ENCODE measurements at regions not wholly inside any gene's neighbourhood (a gene's known extent, or its start where the extent isn't known, plus 50 kb on each side); places are given as distances from the start of the nearest gene placed in this dataset.

DNA sequence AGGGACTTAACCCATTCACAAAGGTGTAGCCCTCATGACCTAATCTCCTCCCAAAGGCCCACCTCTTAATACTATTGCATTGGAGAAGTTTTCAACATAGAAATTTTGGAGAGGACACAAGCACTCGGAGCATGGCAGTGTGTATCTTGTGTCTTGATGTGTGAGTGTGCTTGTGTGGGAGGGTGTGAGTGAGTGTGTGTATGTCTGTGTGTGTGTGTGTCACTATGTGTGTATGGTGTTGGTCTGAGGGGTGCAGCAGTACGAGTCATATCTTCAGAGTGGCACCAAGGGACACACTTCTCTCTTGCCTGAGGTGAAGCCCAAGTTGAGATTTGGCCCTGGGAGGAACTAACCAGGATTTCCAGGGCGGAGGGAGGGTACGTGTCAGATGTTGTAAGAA lies 73.7 kb downstream of the NAV1 start:
- DNase-seq = no peak

DNA sequence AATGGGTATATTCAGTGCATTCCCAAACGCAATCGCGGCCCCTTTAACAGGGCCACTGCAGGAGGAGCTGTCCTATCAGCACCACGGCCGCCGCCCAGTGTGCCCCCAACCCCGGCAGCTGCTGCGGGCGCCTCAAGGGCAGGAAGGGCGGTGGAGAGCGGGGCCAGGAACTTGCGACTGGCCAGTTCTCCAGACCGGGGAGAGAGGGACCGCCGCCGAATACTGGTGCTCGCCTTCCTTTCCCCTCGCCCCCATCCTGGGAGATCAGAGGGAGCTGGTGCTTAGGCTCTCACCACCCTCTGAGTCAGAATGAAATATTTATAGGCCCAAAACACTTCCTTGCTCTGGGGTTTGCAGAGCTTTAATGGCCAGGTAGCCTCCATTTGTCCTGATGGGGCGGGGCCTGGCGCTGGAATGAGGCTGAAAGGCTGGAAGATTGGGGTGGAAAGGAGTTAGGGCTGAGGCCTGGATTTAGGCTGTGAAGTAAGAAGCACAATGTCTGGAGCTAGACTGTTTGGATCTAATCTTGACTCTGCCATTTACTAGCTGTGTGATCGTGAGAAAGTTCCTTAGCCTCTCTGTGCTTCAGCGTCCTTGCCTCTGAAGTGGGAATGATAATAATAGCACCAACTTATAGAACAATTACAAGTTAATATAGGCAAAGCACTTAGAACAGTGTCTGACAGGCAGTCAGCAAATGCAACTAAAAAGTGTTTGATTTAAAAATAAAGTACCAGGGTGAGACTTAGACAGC lies 75.5 kb downstream of the NAV1 start:
- no peak for DNase-seq

DNA sequence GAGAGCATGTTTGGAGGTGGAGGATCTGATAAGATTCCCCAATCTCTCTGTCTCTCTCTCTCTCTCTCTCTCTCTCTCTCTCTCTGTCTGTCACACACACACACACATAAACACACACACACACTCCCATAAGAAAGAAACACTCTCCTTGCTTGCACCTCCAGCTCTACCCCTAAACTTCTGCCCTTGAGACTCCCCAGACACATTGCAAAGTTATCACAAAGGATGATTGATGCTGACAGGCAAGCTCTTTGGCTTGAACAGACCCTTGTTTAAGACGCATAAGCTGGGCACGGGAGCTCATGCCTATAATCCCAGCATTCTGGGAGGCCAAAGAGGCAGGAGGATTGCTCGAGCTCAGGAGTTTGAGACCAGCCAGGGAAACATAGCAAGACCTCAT lies 78.2 kb downstream of the NAV1 start:
- no peak for DNase-seq

DNA sequence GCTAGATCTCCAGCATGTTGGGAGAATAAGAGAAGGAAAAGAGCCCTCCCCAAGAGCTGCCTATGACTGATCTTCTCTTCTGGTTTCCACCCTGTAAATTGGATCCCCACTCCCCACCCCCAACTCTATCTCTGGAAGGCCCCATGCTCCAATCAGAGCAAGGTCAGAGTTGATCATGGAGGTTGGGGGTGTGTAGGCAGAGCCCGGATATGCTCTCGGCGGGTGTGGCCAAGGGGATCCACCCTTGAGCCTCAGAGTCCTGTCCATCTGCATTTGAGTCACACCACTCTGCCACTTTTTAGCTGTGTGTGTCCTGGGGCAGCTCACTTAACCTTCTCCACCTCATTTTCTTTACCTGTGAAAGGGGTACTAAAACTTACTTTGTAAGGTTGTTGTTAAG lies 79.5 kb downstream of the NAV1 start:
- DNase-seq = no peak

DNA sequence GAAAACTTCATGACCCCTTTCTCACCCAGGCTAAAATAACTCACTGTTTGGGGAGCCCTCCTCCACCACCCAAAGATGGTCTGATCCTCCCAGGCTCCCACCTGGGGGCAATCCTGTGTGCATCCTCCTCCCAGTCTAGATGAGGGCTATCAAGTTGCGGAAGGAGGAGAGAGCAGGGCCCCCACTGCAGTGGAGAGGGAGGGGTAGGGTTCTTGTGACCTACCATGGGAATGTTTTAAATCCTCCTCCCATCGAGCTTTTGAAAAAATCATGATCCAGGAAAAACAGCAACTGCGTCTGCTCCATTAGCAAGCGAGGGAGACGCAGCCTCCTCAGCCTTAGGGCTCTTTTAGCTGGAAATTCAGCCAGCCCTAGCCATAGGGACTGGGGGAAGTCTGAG lies 80.0 kb downstream of the NAV1 start:
- DNase-seq = no peak

DNA sequence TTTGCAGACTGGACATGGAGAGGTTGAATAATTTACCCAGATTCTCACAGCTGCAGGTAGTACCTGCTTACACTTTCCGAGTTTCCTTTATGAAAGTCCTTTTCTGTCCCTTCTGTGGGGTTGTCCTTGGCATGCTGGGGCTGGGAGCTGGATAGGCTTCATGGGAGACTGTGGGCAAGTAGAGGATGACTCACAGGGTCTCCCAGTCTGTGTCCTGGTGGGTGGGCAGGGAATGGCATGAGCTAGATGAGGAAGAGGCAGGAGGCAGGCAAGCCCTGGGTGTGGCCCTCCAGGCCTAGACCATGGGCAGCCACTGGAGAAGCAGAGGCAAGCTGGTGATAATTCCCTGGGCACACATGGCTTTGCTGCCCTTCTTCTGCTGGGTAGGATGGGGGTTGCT lies 80.6 kb downstream of the NAV1 start:
- DNase-seq = no peak

DNA sequence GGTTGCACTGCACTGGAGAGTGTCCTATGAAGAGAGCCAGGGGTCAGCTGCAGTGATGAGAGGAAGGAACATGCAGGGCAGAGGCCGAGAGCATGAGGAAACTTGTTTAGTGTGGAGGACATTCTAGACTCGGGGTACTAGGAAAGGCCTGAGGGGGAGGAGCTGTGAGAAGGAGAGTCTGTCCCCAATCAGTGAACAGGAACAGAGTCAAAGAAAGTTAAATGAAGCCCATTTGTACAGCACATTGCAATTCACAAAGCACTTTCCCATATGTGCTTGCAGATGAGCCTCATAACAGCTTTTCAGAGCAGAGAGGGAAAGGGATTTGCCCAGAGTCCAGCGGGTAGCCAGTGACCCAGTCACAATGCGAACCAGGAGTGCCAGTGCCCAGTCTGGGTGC lies 83.4 kb downstream of the NAV1 start:
- no peak for DNase-seq

DNA sequence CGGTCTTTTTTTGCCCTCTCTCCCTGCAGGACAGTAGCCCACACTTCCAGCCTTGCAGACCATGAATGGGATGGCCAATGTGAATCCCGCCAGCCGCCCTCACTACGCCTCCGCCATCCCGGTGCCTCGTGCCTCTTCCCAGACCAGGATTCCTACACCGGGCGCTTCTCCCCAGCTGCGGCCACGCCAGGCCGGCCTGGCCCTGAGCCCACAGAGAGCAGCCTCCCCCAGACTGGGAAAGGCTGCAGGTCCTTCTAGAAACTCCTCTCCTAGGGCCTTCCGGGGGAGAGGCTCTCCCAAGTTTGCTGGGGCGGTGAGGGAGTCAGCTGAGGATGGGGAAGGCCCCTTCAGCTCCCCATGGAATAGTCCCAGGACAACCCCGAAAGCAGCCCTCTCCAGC lies 83.9 kb downstream of the NAV1 start:
- no peak for DNase-seq

DNA sequence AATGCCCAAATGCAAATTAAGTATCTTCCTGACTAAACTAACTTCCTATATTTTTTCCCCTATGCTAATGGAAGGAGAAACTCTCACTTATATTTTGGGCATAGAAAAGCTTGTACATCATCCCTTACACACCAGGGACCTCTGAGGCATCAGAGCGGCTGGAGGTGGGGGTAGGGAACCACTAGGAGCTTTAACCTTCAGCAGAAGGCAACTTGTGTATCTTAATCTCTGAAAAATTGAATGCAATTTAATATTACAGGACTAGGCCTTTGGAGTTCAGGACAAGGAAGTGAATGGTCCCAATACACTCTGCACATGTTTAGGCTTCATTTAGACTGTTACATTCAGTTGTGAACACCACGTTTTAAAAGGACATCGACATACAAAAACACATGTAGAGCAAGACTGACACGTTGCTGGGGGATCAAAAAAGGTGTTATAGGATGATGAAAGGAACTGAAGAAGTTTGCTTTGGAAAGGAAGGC lies 85.9 kb downstream of the NAV1 start:
- no peak for DNase-seq

DNA sequence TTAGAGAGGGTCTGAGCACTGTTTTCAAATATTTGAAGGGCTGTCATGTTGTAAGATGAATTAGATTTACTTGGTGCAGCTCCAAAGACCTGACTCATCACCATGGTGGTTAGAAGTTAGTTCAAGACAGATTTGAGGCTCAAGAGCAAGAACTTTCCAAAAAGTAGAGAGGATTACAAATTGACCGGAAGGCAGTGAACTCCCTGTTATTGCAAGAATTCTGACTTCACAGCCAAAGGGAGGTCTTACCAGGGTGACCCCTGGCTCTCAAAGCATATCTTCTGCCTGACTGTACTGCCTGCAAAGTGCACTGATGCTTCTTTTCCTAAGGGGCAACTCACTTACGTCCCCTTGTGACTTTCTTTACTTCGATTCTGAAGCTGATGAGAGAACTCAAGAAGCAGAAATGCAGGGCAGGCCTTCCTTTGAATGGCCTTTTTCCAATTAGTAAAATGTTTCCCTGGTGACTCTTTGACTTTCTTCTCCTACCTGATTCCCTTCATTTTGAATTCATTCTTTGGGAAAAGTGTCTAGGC lies 86.4 kb downstream of the NAV1 start:
- DNase-seq = no peak

DNA sequence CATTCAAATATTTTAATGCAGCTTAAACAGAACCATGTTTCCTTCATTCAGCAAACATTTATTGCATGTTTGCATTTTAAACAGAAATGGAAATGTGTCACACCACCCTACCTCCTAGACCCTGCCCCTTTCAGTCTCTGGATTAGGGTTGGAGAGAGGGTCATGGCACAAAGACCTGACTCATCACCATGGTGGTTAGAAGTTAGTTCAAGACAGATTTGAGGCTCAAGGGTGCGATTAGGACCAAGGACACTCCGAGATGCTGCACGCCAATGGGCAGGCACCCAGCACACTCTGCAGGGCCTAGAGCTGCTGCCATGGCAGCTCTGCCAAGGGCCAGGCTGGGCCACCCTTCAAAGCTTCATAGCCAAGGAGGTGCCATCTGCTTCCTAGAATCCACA lies 86.9 kb downstream of the NAV1 start:
- DNase-seq = no peak

DNA sequence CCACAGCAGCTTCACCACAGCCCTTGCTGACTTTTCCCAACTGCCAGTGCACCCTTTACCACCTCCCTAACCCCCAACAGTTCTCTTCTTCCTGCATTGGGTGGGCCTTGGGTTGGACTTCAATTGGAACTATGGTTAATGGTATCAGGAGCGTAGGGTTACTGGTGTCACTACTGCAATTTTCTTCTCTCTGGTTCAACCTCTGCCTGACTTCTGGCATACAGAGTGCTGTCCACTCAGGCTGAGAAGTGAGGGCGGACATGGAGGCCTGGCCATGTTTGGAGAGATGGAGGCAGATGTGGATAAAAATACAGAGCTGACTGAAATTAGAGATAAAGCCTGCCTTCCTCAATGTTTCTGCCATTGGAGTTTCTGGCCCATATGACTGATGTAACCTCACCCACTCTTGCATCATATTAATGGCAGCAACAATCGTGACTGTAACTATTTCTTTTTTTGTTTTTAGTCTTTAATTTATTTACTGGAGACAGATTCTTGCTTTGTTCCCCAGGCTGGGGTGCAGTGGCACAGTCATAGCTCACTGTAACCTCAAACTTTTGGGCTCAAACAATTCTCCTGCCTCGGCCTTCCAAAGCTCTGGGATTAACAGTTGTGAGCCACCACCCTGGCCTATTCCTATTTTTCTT lies 87.8 kb downstream of the NAV1 start:
- DNase-seq = no peak

DNA sequence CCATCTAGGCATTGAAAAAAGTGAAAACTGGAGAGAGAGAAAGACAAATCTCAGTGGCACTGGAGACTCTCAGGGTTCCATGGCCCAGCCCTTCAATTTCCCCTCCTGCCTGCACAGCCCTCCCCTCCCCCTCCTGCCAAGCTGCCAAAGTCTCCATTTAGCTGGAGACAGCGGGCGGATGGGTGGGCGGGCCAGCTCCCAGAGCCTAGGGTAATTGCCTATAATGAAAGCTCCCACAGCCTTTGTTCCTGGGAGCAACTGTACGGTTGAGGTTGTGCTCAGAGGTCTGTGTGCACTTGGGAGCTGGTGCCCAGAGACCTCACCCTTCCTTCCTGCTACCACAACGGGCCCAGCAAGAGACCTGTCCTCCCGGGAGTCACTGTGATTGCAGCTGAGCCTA lies 89.6 kb downstream of the NAV1 start:
- peak; percentile 87 for DNase-seq

DNA sequence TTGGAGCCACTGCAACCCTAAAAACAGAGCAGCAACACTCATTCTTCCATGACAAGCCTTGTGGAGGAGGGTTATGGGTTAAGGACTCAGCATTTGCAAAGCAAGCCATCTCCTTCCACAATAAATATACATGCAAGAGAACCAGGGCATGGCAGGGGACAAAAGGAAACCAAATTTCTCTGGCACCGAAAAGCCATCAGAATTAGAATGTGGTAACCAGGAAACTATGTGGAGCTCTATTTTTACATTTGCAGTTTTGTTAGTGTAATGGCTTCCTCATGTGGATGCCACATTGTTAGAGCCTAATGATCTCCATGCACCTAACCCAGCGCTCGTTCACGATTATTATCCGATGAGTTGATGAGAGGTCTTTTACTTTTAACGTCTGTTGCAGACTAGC lies 91.7 kb downstream of the NAV1 start:
- DNase-seq = no peak

DNA sequence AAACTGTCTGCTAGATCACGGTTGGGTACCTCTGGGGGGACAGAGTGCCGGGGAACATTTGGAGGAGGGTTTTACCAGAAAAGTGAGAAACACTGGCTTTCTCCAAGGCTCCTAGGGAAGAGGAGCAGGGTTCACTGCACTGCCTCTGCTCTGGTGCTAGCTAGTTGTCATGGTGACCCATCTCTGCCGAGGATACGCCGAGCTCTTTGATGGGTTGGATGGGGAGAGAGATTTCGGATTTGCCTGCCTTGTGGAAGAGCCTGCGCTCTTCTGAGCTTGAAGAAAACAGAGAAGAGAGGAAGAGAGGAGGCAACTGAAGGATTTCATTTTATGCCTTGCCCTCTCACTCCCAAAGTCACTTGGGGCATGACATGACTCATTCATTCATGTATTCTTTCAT lies 92.1 kb downstream of the NAV1 start:
- no peak for DNase-seq

DNA sequence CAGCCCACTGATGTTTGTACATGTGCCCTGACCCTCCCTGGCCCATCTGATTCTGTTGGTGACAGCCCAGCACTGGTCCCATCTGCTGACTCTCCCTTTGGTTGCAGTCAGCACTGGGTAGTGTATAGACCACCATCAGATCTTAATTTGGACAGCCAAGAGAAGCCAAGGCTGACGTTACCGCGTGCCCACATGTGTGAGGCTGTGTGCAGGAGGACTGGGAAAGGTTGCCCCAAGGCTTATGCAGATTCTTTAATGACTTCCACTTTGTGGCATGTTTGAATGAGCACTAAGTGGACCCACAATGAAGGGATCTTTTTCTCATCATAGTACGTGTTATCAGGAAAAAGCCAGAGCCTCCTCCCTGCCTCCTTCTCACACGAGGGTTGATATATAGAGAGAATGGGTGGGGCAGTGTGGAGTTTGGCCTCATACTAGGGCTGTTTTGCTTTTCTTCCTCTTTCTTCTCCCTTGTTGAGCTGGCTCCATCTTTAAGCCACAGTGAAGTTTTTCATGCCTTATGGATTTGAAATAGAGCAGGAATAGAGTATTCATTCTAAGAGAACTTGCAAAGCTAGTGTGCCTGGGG lies 93.5 kb downstream of the NAV1 start:
- DNase-seq = no peak

DNA sequence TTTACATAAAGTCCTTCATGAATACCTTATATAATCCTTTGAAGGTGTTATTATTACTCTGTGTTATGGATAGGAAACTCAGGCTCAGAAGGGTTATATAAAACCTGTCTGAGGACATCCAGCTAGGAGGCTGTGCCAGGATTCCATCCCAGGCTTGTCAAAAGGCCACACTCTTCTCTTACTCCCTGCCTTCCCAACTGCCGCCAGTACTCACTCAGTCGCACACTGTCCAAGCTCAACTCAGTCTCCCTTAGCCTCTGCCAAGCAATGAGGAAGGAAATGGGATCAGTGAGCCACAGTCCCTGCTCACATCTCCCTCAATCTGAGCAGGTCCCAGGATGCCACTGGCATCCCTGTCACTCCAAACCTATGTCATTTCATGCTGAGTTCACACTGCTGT lies 94.4 kb downstream of the NAV1 start:
- no peak for DNase-seq

DNA sequence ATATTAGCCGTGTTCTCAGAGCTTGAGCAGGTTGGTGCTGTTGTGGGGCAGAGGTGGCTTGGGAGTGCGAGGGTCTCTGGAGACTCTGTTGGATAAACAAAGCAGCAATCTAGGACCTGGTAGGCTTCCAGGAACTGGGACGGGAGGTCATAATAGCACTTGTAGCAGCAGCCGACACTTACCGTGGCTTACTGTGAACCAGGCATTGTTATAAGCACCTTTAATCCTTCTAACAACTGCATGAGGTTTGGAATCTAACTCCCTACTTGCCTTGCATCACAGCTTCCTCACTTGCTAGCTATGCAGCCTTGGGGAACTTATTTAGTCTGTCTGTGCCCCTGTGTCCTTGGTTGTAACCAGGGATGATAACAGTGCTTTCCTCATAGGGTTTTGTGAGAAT lies 94.9 kb downstream of the NAV1 start:
- peak; percentile 76 for DNase-seq

DNA sequence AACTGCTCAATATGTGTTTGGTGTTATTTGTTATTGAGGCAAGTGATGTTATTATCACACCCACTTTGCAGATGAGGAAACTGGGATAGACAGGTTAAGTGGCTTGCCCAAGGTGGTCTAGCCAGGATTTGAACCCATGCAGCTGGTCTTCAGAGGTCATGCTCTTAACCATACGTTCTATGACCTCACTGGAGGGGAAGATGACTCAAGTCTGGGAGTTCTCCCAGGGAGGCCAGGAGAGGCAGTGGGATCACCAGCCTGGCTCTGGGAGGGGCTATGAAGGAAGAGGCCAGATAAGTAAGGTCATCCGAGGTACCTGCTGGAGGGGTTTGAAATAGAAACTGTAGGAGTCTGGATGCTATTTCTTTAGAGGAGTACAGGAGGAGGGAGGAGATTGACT lies 95.3 kb downstream of the NAV1 start:
- no peak for DNase-seq

DNA sequence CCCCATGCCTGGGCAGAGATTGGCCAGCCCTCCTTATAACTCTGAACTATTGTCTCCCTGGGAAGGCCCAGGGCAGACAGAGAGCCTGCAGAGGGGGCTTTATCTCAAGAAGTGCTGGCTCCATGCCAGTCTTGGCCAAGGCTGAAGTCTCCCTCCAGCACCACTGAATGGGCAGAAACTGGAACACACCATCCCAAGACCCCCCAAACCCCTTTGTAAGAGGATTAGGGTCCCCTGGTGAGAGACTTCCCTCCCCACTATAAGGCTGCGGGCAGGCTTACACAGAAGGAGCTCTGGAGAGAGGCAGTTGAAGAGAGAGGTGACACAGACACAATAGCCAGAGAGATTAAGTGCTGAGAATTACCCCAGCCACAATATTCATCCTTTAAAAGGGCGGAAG lies 97.2 kb downstream of the NAV1 start:
- DNase-seq = no peak

DNA sequence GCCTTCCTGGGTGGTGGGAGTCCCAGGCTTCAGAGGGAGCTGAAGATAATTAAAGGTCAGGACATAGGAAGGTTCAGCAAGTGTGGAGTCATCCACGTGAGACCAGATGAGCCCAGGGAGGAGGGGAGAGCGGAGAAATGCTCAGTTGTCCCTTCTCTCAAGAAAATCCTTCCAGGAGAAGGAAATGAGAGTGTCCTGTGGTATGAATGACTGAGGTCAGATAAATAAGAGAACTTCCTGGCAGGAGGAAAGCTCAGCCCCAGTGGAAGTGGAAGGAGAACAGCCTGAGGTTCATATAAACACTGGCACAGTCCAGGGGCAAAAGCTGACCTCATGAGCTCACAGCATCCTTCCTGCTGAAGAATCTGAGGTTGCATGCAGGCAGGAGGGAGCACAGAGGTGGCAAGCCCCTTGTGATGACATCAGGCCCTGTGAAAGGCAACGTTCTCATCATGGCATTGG lies 97.6 kb downstream of the NAV1 start:
- no peak for DNase-seq

DNA sequence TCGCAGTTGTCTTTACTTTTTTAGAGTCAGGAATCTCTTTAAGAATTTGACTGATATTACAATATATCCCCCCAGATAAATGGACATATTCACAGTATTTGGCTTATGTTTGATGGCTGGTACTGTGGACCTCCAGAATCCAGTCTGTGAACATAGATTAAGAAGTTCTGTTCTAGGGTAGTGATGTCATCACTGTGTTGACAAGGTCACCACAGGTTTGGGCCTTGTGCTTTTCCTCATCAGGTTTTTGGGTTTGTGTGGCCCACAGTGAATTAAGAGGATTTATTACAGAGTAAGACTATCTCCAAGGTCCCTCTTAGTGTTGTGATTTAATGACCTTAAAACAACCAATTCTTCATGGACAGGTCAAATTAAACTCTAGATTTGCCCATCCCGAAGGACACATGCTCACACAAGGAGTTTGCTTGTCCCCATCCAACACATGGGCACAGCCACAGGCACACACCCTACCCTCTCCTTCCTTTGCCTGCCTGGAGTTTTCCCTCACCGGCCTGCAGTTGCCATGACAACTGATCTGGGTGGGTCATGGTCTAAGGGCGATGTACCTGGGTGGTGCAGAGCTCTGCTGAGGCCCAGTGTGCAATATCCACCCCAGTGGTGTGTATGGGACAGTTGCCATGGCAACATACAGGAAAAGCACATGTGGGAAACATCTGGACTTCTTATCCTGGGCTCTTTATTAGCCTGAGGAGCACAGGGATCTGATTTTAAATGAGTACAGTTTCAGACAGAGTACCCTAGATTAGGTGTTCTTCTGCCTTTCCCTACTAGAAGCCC lies 98.6 kb downstream of the NAV1 start:
- DNase-seq = no peak

DNA sequence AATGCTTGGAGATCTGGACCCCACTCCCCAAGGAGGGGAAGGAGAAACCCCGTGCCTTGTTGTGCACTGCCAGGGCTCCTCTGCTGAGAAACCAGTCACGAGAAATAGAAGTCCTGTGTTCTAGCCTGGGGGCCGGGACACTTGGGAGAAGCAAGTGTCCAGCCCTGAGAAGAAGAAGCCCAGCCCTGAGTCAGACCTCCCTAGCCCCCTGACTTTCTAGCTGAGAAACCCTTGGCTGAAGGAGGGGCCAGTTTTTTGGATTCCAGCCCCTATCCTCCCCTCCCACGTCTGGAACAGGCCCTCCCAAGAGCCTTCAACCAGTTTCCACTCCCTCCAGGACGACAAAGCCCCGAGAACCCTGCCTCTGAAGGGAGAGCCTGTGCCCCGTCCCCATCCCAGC lies 100.5 kb downstream of the NAV1 start:
- no peak for DNase-seq

Data from NCI-H1092 (cell line).